HL-60 (cell line): ENCODE measurements at regions not wholly inside any gene's neighbourhood (a gene's known extent, or its start where the extent isn't known, plus 50 kb on each side); places are given as distances from the start of the nearest gene placed in this dataset.

Experiments used
- DNase-seq, 2 experiments: peaks; one replicate each; pipeline ENCODE4 v3.0.0-alpha.2; 2010 to 2020; ENCODE audit warnings: low read depth in 1 of 2, low spot score in 1 of 2
- H3K27ac ChIP-seq: fragments of 250-450 bp; sonication (Bioruptor Pico); replicated peaks from 2 replicates; pipeline ENCODE4 v1.5.1; 2020; ENCODE audit warnings: mild to moderate bottlenecking, moderate library complexity
- H3K27me3 ChIP-seq: fragments of 250-450 bp; sonication (Bioruptor Pico); 2 replicates; pipeline ENCODE4 v1.5.1; 2021; ENCODE audit warnings: mild to moderate bottlenecking, moderate library complexity; ENCODE audit not compliant: insufficient read depth, poor library complexity, severe bottlenecking
- H3K4me3 ChIP-seq: replicated peaks from 2 replicates; pipeline ENCODE4 v1.5.1; 2011; ENCODE audit warnings: mild to moderate bottlenecking, control low read depth, low read length; ENCODE audit not compliant: insufficient read depth
- GABPA ChIP-seq: IDR thresholded peaks from 2 replicates; pipeline ENCODE4 v1.6.1; 2012; ENCODE audit warnings: low read depth
- POLR2AphosphoS5 ChIP-seq: IDR thresholded peaks from 2 replicates; pipeline ENCODE4 v1.6.1; 2012; ENCODE audit warnings: low read depth
- SPI1 ChIP-seq: IDR thresholded peaks from 2 replicates; pipeline ENCODE4 v1.6.1; 2012; ENCODE audit warnings: low read depth, mild to moderate bottlenecking, borderline replicate concordance
- TF ChIP-seq, protein P1 (sequence below): IDR thresholded peaks from one replicate; pipeline ENCODE4 v1.5.1; 2011; ENCODE audit warnings: low read length, control low read depth, inconsistent platforms; ENCODE audit not compliant: insufficient read depth
- TF ChIP-seq, protein P2 (sequence below): IDR thresholded peaks from 2 replicates; pipeline ENCODE4 v1.6.1; 2012; ENCODE audit warnings: low read depth; ENCODE audit not compliant: insufficient replicate concordance

DNA sequence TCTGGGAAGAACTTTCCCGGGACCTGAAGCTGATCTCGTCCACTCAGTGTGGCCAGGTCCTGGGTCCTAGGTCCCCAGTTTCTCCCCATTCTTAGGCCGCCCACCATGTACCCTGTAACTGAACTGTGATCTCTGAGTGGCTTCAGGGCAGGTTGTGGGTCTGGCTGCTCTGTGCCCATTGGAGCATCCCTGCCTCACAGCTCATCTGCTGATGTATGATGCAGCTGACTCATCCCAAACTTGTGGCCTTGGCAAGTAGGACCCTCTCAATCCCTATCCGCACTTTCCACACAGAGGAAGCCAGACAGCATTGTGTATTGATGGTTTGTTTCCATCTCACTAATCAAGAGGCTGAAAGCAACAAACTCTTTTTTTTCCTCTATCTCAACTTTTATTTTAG, 69.1 kb upstream of the XCR1 start:
- no peak for DNase-seq
- no peak for TF ChIP-seq SPI1
- TF ChIP-seq POLR2AphosphoS5 = no peak
- no peak for TF ChIP-seq GABPA
- TF ChIP-seq, protein P1, sequence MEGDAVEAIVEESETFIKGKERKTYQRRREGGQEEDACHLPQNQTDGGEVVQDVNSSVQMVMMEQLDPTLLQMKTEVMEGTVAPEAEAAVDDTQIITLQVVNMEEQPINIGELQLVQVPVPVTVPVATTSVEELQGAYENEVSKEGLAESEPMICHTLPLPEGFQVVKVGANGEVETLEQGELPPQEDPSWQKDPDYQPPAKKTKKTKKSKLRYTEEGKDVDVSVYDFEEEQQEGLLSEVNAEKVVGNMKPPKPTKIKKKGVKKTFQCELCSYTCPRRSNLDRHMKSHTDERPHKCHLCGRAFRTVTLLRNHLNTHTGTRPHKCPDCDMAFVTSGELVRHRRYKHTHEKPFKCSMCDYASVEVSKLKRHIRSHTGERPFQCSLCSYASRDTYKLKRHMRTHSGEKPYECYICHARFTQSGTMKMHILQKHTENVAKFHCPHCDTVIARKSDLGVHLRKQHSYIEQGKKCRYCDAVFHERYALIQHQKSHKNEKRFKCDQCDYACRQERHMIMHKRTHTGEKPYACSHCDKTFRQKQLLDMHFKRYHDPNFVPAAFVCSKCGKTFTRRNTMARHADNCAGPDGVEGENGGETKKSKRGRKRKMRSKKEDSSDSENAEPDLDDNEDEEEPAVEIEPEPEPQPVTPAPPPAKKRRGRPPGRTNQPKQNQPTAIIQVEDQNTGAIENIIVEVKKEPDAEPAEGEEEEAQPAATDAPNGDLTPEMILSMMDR = no peak
- Histone ChIP-seq H3K4me3 (no peak overlapping the region), H3K27ac (peak overlapping the region; percentile 99), H3K27me3 (no peaks in the 10 kb centered on the region)

DNA sequence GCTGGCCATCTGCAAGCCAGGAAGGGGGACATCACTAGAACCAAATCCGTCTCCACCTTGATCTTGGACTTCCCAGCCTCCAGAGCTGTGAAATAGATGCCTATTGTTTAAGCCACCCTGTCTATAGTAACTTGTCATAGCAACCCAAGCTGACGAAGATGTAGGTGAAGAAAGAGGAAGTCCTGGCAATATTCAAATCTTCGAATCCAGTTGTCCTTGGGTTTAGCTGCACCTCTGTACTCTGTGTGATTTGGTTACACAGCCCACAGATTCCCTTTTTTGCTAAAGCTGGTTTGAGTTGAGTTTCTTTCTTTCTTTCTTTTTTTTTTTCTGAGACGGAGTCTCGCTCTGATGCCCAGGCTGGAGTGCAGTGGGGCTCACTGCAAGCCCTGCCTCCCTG, 68.0 kb upstream of the XCR1 start:
- peak overlapping the region; percentile 99 for H3K27ac ChIP-seq
- peak; percentile 53 to 85 for DNase-seq
- H3K4me3 ChIP-seq = no peak overlapping the region
- H3K27me3 ChIP-seq = no peaks in the 10 kb centered on the region
- TF ChIP-seq POLR2AphosphoS5 (no peak), SPI1 (peak; percentile 98)
- TF ChIP-seq, protein P1 = no peak

DNA sequence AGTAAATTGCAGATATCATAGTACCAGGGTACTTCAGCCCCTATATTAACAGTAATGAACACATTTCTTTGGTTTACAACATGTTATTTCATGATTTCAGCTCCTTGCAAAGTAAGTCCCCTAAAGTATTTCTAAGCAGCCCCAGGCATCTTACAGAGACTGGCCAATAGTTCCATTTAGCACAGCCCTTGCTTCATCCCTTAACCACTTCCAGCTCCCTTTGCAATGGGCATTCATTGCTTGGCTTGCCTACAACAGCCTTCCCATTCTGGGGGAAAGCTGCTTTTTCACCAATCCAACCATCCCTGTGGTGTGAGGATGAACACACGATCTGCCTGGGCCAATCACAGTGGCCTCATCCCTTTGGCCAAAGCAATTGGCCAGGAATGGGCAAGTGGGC, 67.2 kb upstream of the XCR1 start:
- Histone ChIP-seq H3K27ac (peak overlapping the region; percentile 99), H3K4me3 (no peak overlapping the region), H3K27me3 (no peaks in the 10 kb centered on the region)
- peak in 1 of 2 experiments; percentile 55 for DNase-seq
- TF ChIP-seq, protein P1 = no peak
- TF ChIP-seq POLR2AphosphoS5 (no peak), SPI1 (no peak), GABPA (no peak)
- TF ChIP-seq, protein P2, sequence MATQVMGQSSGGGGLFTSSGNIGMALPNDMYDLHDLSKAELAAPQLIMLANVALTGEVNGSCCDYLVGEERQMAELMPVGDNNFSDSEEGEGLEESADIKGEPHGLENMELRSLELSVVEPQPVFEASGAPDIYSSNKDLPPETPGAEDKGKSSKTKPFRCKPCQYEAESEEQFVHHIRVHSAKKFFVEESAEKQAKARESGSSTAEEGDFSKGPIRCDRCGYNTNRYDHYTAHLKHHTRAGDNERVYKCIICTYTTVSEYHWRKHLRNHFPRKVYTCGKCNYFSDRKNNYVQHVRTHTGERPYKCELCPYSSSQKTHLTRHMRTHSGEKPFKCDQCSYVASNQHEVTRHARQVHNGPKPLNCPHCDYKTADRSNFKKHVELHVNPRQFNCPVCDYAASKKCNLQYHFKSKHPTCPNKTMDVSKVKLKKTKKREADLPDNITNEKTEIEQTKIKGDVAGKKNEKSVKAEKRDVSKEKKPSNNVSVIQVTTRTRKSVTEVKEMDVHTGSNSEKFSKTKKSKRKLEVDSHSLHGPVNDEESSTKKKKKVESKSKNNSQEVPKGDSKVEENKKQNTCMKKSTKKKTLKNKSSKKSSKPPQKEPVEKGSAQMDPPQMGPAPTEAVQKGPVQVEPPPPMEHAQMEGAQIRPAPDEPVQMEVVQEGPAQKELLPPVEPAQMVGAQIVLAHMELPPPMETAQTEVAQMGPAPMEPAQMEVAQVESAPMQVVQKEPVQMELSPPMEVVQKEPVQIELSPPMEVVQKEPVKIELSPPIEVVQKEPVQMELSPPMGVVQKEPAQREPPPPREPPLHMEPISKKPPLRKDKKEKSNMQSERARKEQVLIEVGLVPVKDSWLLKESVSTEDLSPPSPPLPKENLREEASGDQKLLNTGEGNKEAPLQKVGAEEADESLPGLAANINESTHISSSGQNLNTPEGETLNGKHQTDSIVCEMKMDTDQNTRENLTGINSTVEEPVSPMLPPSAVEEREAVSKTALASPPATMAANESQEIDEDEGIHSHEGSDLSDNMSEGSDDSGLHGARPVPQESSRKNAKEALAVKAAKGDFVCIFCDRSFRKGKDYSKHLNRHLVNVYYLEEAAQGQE = no peak

DNA sequence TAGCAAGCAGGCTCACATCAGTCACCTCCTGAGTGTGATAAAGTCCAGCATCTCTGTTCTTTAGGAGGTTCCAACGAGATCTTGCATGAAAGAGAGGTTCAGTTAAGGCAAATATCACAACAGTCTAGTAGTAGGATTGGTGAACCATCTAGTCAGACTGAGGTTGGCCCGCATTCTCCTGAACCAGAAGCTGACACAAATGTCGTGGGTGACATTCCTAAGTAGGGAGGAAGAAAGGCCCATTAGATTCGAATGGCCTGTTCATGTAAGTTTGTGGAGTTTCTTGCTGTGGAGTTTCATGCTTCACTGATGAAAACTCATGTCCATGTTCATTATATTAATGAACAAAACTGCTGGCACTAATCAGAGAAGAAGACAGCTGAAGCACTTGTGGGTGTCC, 66.7 kb upstream of the XCR1 start:
- H3K27ac ChIP-seq = peak overlapping the region; percentile 99
- no peak overlapping the region for H3K4me3 ChIP-seq
- TF ChIP-seq, protein P2 = no peak
- H3K27me3 ChIP-seq = no peaks in the 10 kb centered on the region
- no peak for DNase-seq
